Brain microvascular endothelial cell (primary cell): ENCODE measurements at regions not wholly inside any gene's neighbourhood (a gene's known extent, or its start where the extent isn't known, plus 50 kb on each side); places are given as distances from the start of the nearest gene placed in this dataset.

Experiments used
- DNase-seq: peaks from one replicate; pipeline ENCODE4 v3.0.0-alpha.2; 2020
- H3K27ac ChIP-seq: fragments of 250-450 bp; sonication (Bioruptor Pico); 2 replicates; pipeline ENCODE4 v1.5.1; 2020; ENCODE audit warnings: mild to moderate bottlenecking, moderate library complexity
- H3K27me3 ChIP-seq: fragments of 250-450 bp; sonication (Bioruptor Pico); replicated peaks from 2 replicates; pipeline ENCODE4 v1.5.1; 2020; ENCODE audit warnings: mild to moderate bottlenecking
- H3K36me3 ChIP-seq: fragments of 250-450 bp; sonication (Bioruptor Pico); replicated peaks from 2 replicates; pipeline ENCODE4 v1.5.1; 2020; ENCODE audit warnings: mild to moderate bottlenecking
- H3K4me3 ChIP-seq: 2 replicates; pipeline ENCODE4 v1.5.1; 2011; ENCODE audit warnings: low read depth, mild to moderate bottlenecking, control low read depth, low read length, moderate library complexity
- CTCF ChIP-seq: IDR thresholded peaks from 2 replicates; pipeline ENCODE4 v1.5.1; 2011; ENCODE audit warnings: low read depth, mild to moderate bottlenecking, moderate library complexity, low read length, control low read depth, inconsistent platforms; ENCODE audit errors: missing control alignments
- in situ Hi-C: cut with HindIII; loops from 2 replicates; pipeline ENCODE4 v1.10.0; 2017; ENCODE audit warnings: low sequenced_read_pairs, low pct_ligation_motif_present

GRCh38 chr20:22495789-22496188 is 88.6 kb downstream of the FOXA2 start:
- no peaks in the 10 kb centered on the region for H3K36me3 ChIP-seq
- no peak overlapping the region for H3K4me3 ChIP-seq
- no peak overlapping the region for H3K27ac ChIP-seq
- no peaks in the 10 kb centered on the region for H3K27me3 ChIP-seq
- in situ Hi-C loops = no loop called here
- DNase-seq = no peak
- no peak for TF ChIP-seq CTCF

GRCh38 chr20:22495172-22495571 is 89.2 kb downstream of the FOXA2 start:
- Histone ChIP-seq H3K4me3 (no peak overlapping the region), H3K27me3 (no peaks in the 10 kb centered on the region), H3K36me3 (no peaks in the 10 kb centered on the region), H3K27ac (no peak overlapping the region)
- in situ Hi-C loops = no loop called here
- TF ChIP-seq CTCF = no peak
- no peak for DNase-seq

DNA sequence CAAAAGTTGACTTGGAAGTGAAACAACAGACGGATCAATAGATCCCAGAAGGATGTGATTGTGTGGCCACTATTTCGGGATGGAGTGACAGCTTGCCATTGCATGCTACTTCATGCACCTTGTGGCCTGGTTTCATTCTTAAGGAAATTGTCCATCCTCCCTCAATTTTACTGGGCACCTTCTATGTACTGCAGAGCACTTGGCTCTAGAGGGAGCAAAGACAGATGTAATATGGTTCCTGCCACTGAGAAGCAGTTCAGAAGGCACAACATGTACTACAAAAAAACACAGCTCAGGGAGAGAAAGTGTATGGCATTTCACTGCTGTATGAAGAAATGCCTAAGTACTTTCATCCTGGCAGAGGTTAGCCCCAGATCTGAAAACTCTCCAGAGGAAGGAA is 91.9 kb downstream of the FOXA2 start:
- DNase-seq = no peak
- Histone ChIP-seq H3K27ac (no peak overlapping the region), H3K4me3 (no peak overlapping the region), H3K27me3 (no peaks in the 10 kb centered on the region), H3K36me3 (no peaks in the 10 kb centered on the region)
- no peak for TF ChIP-seq CTCF
- in situ Hi-C loops = no loop called here

- H3K27me3 ChIP-seq = no peaks in the 10 kb centered on the region
- in situ Hi-C loops = no loop called here
- no peak for TF ChIP-seq CTCF
- no peak for DNase-seq
- no peak overlapping the region for H3K27ac ChIP-seq
- no peaks in the 10 kb centered on the region for H3K36me3 ChIP-seq
- no peak overlapping the region for H3K4me3 ChIP-seq
These were observed 93.2 kb downstream of the FOXA2 start for GRCh38 chr20:22491194-22491505.

DNA sequence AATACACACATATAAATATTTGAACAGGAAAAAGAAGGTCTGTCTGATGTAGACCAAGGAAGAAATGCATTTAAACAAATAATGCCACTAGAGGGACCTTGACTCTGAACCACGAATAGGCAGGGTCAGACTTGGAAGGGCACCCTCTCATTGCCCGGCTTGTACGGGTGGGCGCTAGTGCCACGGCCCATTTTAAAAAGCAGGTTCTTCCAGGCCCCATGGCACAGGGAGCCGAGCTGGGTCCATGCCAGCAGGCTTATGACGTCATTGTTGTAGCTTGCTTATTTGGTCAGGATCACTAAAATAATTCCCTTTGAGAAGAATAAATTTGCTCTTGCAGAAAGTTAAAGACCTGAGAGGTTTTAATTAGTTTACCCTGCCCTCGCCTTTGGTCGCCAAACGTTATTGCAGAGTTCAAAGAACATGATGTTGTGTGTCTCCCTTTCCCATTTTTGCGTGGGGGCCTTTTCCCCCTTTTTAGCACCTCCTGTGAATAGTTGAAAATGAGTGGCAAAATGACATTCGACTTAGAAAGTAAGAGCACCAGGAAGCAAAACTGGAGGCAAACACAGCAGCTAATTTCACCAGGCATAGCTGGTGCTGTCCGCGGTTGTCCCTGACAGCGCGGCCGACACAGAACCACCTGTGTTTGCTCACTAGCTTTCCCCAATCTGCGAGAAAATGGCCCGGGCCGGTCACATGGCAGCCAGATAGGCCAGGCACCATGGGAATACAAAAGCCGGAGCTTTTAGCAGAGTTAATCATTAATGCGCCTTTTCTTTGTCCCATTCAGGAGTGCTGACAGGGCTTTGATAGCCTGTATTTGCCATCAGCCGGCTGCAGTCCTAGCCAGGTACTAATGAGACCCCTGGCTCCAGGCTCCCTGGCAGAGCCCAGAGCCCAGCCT is 93.8 kb downstream of the FOXA2 start:
- DNase-seq = no peak
- H3K36me3 ChIP-seq = no peaks in the 10 kb centered on the region
- no peak for TF ChIP-seq CTCF
- no peak overlapping the region for H3K4me3 ChIP-seq
- in situ Hi-C loops = no loop called here
- no peaks in the 10 kb centered on the region for H3K27me3 ChIP-seq
- H3K27ac ChIP-seq = no peak overlapping the region
